GM23338 (cell line): ENCODE measurements at regions not wholly inside any gene's neighbourhood (a gene's known extent, or its start where the extent isn't known, plus 50 kb on each side); places are given as distances from the start of the nearest gene placed in this dataset.

Experiments used
- ATAC-seq: fragments of 200-7000 bp; cut with Tn5 transposase; 3 replicates; pipeline ENCODE4 v1.9.1; 2020
- DNase-seq: peaks from one replicate; pipeline ENCODE4 v3.0.0-alpha.2; 2015; ENCODE audit warnings: low spot score
- H2AFZ ChIP-seq: fragments of 200-600 bp; sonication (generic); 2 replicates; pipeline ENCODE4 v1.8.0; 2016; ENCODE audit warnings: antibody characterized with exemption, mild to moderate bottlenecking, moderate library complexity
- H3F3A ChIP-seq: fragments of 200-600 bp; sonication (generic); replicated peaks from 2 replicates; pipeline ENCODE4 v1.8.0; 2017; ENCODE audit warnings: antibody characterized with exemption, mixed run types, low read depth
- H3K27ac ChIP-seq: fragments of 200-600 bp; sonication (generic); 2 replicates; pipeline ENCODE4 v1.6.1; 2016; ENCODE audit warnings: low read depth
- H3K27me3 ChIP-seq: fragments of 200-600 bp; sonication (generic); 2 replicates; pipeline ENCODE4 v1.8.0; 2016; ENCODE audit warnings: mild to moderate bottlenecking, mixed run types, moderate library complexity; ENCODE audit not compliant: insufficient read depth
- H3K36me3 ChIP-seq: fragments of 200-600 bp; sonication (generic); 2 replicates; pipeline ENCODE4 v1.8.0; 2016; ENCODE audit warnings: mild to moderate bottlenecking; ENCODE audit not compliant: insufficient read depth
- H3K4me1 ChIP-seq: fragments of 200-600 bp; sonication (generic); 2 replicates; pipeline ENCODE4 v1.8.0; 2016; ENCODE audit warnings: mild to moderate bottlenecking, moderate library complexity; ENCODE audit not compliant: insufficient read depth
- H3K4me2 ChIP-seq: fragments of 200-600 bp; sonication (generic); 2 replicates; pipeline ENCODE4 v1.7.1; 2017; ENCODE audit warnings: mixed run types
- H3K4me3 ChIP-seq: fragments of 200-600 bp; sonication (generic); 2 replicates; pipeline ENCODE4 v1.6.1; 2016; ENCODE audit warnings: mixed run types
- H3K79me2 ChIP-seq: fragments of 200-600 bp; sonication (generic); replicated peaks from 2 replicates; pipeline ENCODE4 v1.8.0; 2017; ENCODE audit warnings: mild to moderate bottlenecking; ENCODE audit not compliant: insufficient read depth
- H3K9me2 ChIP-seq: fragments of 200-600 bp; sonication (generic); 2 replicates; pipeline ENCODE4 v1.8.0; 2017; ENCODE audit not compliant: insufficient read depth
- H4K20me1 ChIP-seq: fragments of 200-600 bp; sonication (generic); replicated peaks from 2 replicates; pipeline ENCODE4 v1.8.0; 2017; ENCODE audit warnings: mild to moderate bottlenecking; ENCODE audit not compliant: insufficient read depth
- H3K27ac Mint-ChIP-seq: 2 replicates; pipeline ENCODE4 v1.8.0; 2020; ENCODE audit warnings: inconsistent platforms, mild to moderate bottlenecking, moderate library complexity, mixed read lengths
- H3K27me3 Mint-ChIP-seq: 3 replicates; pipeline ENCODE4 v1.8.0; 2022; ENCODE audit warnings: low read depth, mild to moderate bottlenecking, moderate library complexity, mixed read lengths, inconsistent platforms; ENCODE audit not compliant: insufficient read depth, poor library complexity
- H3K36me3 Mint-ChIP-seq: 3 replicates; pipeline ENCODE4 v1.8.0; 2021; ENCODE audit warnings: low read depth, mild to moderate bottlenecking, inconsistent platforms, moderate library complexity, mixed read lengths
- H3K4me1 Mint-ChIP-seq: 3 replicates; pipeline ENCODE4 v1.8.0; 2020; ENCODE audit warnings: mild to moderate bottlenecking, inconsistent platforms, mixed read lengths
- H3K4me3 Mint-ChIP-seq: 3 replicates; pipeline ENCODE4 v1.8.0; 2021; ENCODE audit warnings: moderate library complexity, mild to moderate bottlenecking, inconsistent platforms, mixed read lengths
- H3K9me3 Mint-ChIP-seq: 3 replicates; pipeline ENCODE4 v1.8.0; 2020; ENCODE audit warnings: moderate library complexity, mild to moderate bottlenecking, inconsistent platforms, mixed read lengths
- CREB1 ChIP-seq: fragments of 250-450 bp; sonication (Bioruptor Pico); IDR thresholded peaks from 2 replicates; pipeline ENCODE4 v1.5.0; 2020; ENCODE audit warnings: low read depth, mild to moderate bottlenecking, moderate library complexity
- CTCF ChIP-seq, 2 experiments: fragments of 200-600 bp in 1 of 2; sonication (generic) in 1 of 2; conservative IDR thresholded peaks; 2 replicates each; pipeline versions ENCODE4 v1.5.1 to v1.6.1; 2016 to 2017; ENCODE audit warnings: antibody characterized with exemption in 2 of 2, low read depth in 2 of 2, mild to moderate bottlenecking in 2 of 2, moderate library complexity in 1 of 2
- ETS1 ChIP-seq: IDR thresholded peaks from 2 replicates; pipeline ENCODE4 v1.6.1; 2016; ENCODE audit warnings: antibody characterized with exemption
- EZH2 ChIP-seq: fragments of 200-600 bp; sonication (generic); IDR thresholded peaks from one replicate; pipeline ENCODE4 v1.8.0; 2017; ENCODE audit warnings: antibody characterized with exemption, mild to moderate bottlenecking, low read depth; ENCODE audit not compliant: unreplicated experiment
- EZH2phosphoT487 ChIP-seq: fragments of 200-600 bp; sonication (generic); IDR thresholded peaks from one replicate; pipeline ENCODE4 v1.8.1; 2018; ENCODE audit warnings: antibody characterized with exemption; ENCODE audit not compliant: unreplicated experiment
- JUNB ChIP-seq: IDR thresholded peaks from one replicate; pipeline ENCODE4 v1.6.1; 2016; ENCODE audit warnings: antibody characterized with exemption; ENCODE audit not compliant: unreplicated experiment
- NANOG ChIP-seq: IDR thresholded peaks from 2 replicates; pipeline ENCODE4 v1.6.1; 2016; ENCODE audit warnings: antibody characterized with exemption, borderline replicate concordance
- POLR2AphosphoS5 ChIP-seq: IDR thresholded peaks from 2 replicates; pipeline ENCODE4 v1.6.1; 2016; ENCODE audit warnings: antibody characterized with exemption, low read depth
- STAT1 ChIP-seq: IDR thresholded peaks from one replicate; pipeline ENCODE4 v1.6.1; 2016; ENCODE audit warnings: antibody characterized with exemption; ENCODE audit not compliant: unreplicated experiment
- ZNF114 ChIP-seq: fragments of 250-450 bp; sonication (Bioruptor Pico); IDR thresholded peaks from 2 replicates; pipeline ENCODE4 v1.5.0; 2020; ENCODE audit warnings: mild to moderate bottlenecking, moderate library complexity
- ZNF331 ChIP-seq: fragments of 250-450 bp; sonication (Bioruptor Pico); IDR thresholded peaks from 2 replicates; pipeline ENCODE4 v1.5.0; 2020; ENCODE audit warnings: low read depth, mild to moderate bottlenecking, moderate library complexity
- ZNF462 ChIP-seq: fragments of 250-450 bp; sonication (Bioruptor Pico); IDR thresholded peaks from 2 replicates; pipeline ENCODE4 v1.5.0; 2020; ENCODE audit warnings: mild to moderate bottlenecking, moderate library complexity

- Mint-ChIP-seq H3K4me3 (no peak overlapping the region), H3K4me1 (no peaks in the 10 kb centered on the region)
- TF ChIP-seq CTCF (conservative IDR thresholded peaks at IDR 0.05; ENCODE audit: low read depth in 2 of 2) (no peak), EZH2phosphoT487 (no peak), POLR2AphosphoS5 (no peak), CREB1 (CRISPR knock-in tag) (no peak), STAT1 (no peak), NANOG (no peak), ETS1 (no peak), EZH2 (no peak)
These were observed 192.8 kb upstream of the NR5A2 start for GRCh38 chr1:199834711-199835110.

GRCh38 chr1:199836430-199836829, 191.1 kb upstream of the NR5A2 start:
- Mint-ChIP-seq H3K27me3 (no peaks in the 10 kb centered on the region), H3K4me1 (no peaks in the 10 kb centered on the region), H3K27ac (no peak overlapping the region), H3K4me3 (no peak overlapping the region), H3K36me3 (peaks cover 5% of the 10 kb centered on the region; the same call in 1 of the 3 replicates), H3K9me3 (peaks cover 15% of the 10 kb centered on the region)
- Histone ChIP-seq H3K4me2 (no peak overlapping the region), H3K36me3 (no peaks in the 10 kb centered on the region), H4K20me1 (no peaks in the 10 kb centered on the region), H3K9me2 (no peaks in the 10 kb centered on the region), H3K27me3 (no peaks in the 10 kb centered on the region), H3K4me1 (no peaks in the 10 kb centered on the region), H3F3A (no peaks in the 10 kb centered on the region), H3K27ac (no peak overlapping the region), H2AFZ (no peak overlapping the region), H3K79me2 (no peaks in the 10 kb centered on the region), H3K4me3 (no peak overlapping the region)
- no peak for DNase-seq
- no peak for ATAC-seq
- TF ChIP-seq ZNF114 (CRISPR knock-in tag) = no peak
- TF ChIP-seq ETS1 = no peak
- TF ChIP-seq EZH2 = no peak
- TF ChIP-seq ZNF462 (CRISPR knock-in tag) = no peak
- no peak for TF ChIP-seq POLR2AphosphoS5
- TF ChIP-seq CREB1 (CRISPR knock-in tag) = no peak
- TF ChIP-seq ZNF331 (CRISPR knock-in tag) = no peak
- TF ChIP-seq JUNB = no peak

More at GRCh38 chr1:199834711-199835110, 192.8 kb upstream of the NR5A2 start:
- H3F3A ChIP-seq = no peaks in the 10 kb centered on the region
- no peaks in the 10 kb centered on the region for H3K9me2 ChIP-seq
- no peaks in the 10 kb centered on the region for H3K4me1 ChIP-seq
- no peaks in the 10 kb centered on the region for H3K27me3 ChIP-seq
- H3K36me3 Mint-ChIP-seq = peaks cover 5% of the 10 kb centered on the region; the same call in 1 of the 3 replicates
- H4K20me1 ChIP-seq = no peaks in the 10 kb centered on the region
- no peak overlapping the region for H2AFZ ChIP-seq
- peaks cover 15% of the 10 kb centered on the region for H3K9me3 Mint-ChIP-seq
- H3K4me3 ChIP-seq = no peak overlapping the region
- H3K79me2 ChIP-seq = no peaks in the 10 kb centered on the region
- H3K36me3 ChIP-seq = no peaks in the 10 kb centered on the region
- ATAC-seq = no peak
- H3K4me2 ChIP-seq = no peak overlapping the region
- no peak overlapping the region for H3K27ac ChIP-seq
- no peak overlapping the region for H3K27ac Mint-ChIP-seq
- DNase-seq = no peak
- no peaks in the 10 kb centered on the region for H3K27me3 Mint-ChIP-seq
